ENCODE measurements at regions not wholly inside any gene's neighbourhood (a gene's known extent, or its start where the extent isn't known, plus 50 kb on each side); places are given as distances from the start of the nearest gene placed in this dataset.
"Not testable (repeated sequence)": the region's sequence is repeated elsewhere in the genome, so short reads cannot be mapped to it uniquely, and the experiment has no call there.

- DNase-seq (ENCODE audit: low spot score): no peak
Measured at GRCh38 chr3:127071597-127072001, 88.7 kb downstream of the PLXNA1 start.

- DNase-seq (ENCODE audit: low spot score): no peak
Measured at GRCh38 chr3:127072221-127072771, 89.4 kb downstream of the PLXNA1 start.

- no peak for DNase-seq (ENCODE audit: low spot score)
Measured at GRCh38 chr3:127072971-127073783, 90.3 kb downstream of the PLXNA1 start.

GRCh38 chr3:127073941-127074820, 91.3 kb downstream of the PLXNA1 start:
- no peak for DNase-seq (ENCODE audit: low spot score)

- DNase-seq (ENCODE audit: low spot score): no peak
Measured at GRCh38 chr3:127074900-127075360, 92.0 kb downstream of the PLXNA1 start.

- not testable (repeated sequence) for DNase-seq (ENCODE audit: low spot score)
Measured at GRCh38 chr3:127076166-127076992, 93.5 kb downstream of the PLXNA1 start.

GRCh38 chr3:127077068-127077467, 94.2 kb downstream of the PLXNA1 start:
- no peak for DNase-seq (ENCODE audit: low spot score)

- no peak for DNase-seq (ENCODE audit: low spot score)
Measured at GRCh38 chr3:127077505-127078064, 94.7 kb downstream of the PLXNA1 start.

- no peak for DNase-seq (ENCODE audit: low spot score)
Measured at GRCh38 chr3:127078626-127079025, 95.7 kb downstream of the PLXNA1 start.

- no peak for DNase-seq (ENCODE audit: low spot score)
Measured at GRCh38 chr3:127079211-127079610, 96.3 kb downstream of the PLXNA1 start.

- DNase-seq (ENCODE audit: low spot score): no peak
Measured at GRCh38 chr3:127081001-127081720, 98.2 kb downstream of the PLXNA1 start.

- DNase-seq (ENCODE audit: low spot score): no peak
Measured at GRCh38 chr3:127082066-127082465, 99.2 kb downstream of the PLXNA1 start.

- DNase-seq (ENCODE audit: low spot score): no peak
Measured at GRCh38 chr3:127083778-127084397, 101.0 kb downstream of the PLXNA1 start.

- DNase-seq (ENCODE audit: low spot score): no peak
Measured at GRCh38 chr3:127084401-127084990, 101.6 kb downstream of the PLXNA1 start.

GRCh38 chr3:127085576-127085975, 102.7 kb downstream of the PLXNA1 start:
- DNase-seq (ENCODE audit: low spot score): no peak

GRCh38 chr3:127086591-127086990, 103.7 kb downstream of the PLXNA1 start:
- DNase-seq (ENCODE audit: low spot score): not testable (repeated sequence)

- no peak for DNase-seq (ENCODE audit: low spot score)
Measured at GRCh38 chr3:127087441-127087840, 104.5 kb downstream of the PLXNA1 start.

- no peak for DNase-seq (ENCODE audit: low spot score)
Measured at GRCh38 chr3:127088511-127089351, 104.2 kb upstream of the PRR23E start.
